Esophagus mucosa (tissue), 1 donor: ENCODE measurements at regions not wholly inside any gene's neighbourhood (a gene's known extent, or its start where the extent isn't known, plus 50 kb on each side); places are given as distances from the start of the nearest gene placed in this dataset.
"Not testable (repeated sequence)": the region's sequence is repeated elsewhere in the genome, so short reads cannot be mapped to it uniquely, and the experiment has no call there.

ENCODE experiments used
- ATAC-seq: fragments of 200-7000 bp; cut with Tn5 transposase; one replicate; pipeline ENCODE4 v1.9.1; 2020
- donor health status: DM: yes; HTN: yes; CAD: no.

DNA sequence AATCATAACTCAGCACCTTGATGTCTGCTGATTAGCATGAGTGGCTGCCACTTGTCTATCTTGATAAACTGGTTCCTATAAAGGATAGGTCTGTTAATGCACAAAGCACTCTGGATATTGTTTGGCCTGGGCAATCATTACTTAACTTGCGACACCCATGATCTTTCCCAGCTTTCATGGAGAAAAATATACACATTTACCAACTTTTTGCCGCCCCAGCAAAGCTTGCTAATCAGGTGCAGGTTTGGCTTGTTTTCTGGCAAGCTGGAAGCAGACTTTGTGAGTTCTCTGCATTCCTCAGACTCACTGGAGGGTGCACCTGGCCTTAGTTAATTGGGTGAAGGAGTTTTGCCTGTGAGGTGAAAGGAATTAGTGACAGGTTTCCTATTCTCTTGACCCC lies 1126.4 kb upstream of the FLRT2 start:
- ATAC-seq, result peak; percentile 94

DNA sequence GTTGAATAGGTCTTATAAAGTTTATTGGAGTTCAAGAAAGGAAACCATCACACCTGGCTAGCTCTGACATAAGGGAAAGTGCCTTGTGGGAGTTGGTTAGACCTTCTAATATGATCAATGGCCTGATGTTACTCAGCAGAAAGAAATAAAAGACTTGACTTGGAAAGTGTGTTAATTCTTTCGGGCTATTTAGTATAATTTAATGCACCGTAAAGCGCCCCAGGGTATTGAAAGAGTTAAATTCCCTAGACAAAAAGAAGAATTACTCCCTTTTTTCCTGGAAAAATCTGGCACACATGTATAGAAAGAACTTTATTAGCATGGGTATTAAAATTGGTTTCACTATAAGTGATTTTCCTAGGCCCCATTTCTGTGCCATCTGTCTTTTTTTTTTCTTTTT lies 1125.7 kb upstream of the FLRT2 start:
- no peak for ATAC-seq

DNA sequence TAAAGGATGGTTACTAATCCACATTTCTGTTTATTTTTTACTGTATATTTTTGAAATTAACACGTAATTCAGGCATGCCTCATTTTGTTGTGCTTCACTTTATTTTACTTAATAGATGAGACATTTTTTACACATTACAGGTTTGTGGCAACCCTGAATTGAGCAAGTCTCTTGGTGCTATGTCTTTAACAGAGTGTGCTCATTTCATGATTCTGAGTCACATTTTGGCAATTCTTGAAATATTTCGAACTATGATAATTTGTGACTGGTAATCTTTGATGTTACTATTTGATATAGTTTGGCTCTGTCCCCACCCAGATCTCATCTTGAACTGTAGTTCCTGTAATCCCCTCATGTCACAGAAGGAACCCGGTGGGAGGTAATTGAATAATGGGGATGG lies 1120.5 kb upstream of the FLRT2 start:
- no peak for ATAC-seq

DNA sequence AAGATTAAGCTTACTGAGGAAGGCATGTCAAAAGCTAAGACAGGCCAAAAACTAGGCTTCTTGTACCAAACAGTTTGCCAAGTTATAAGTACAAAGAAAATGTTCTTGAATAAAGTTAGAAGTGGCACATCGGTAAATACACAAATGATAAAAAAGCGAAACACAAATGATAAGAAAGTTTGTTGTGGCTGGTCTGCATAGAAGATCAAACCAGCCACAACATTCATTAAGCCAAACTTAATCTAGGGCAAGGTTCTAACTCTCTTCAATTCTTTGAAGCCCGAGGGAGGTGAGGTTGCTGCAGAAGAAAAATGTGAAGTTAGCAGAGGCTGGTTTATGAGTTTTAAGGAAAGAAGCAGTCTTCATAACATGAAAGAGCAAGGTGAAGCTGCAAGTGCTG lies 1119.6 kb upstream of the FLRT2 start:
- ATAC-seq, result no peak

DNA sequence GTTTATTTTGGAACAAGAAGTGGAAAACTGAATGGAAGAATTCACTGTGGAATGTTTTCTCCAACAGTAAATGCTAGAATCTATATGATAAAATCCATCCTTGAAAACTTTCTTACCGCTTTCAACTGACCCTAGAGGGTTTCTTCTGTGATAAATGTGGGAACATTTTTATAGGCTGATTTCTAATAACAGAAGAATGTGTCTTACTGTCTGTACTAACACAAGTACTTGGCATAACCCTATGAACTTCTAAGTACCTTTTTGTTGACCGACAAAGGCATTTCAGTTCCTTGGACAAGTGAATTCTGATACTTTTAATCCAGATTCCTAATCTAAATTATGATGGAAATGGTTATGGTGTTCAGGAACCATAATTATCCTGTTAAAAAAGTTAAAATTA lies 1109.7 kb upstream of the FLRT2 start:
- no peak for ATAC-seq

DNA sequence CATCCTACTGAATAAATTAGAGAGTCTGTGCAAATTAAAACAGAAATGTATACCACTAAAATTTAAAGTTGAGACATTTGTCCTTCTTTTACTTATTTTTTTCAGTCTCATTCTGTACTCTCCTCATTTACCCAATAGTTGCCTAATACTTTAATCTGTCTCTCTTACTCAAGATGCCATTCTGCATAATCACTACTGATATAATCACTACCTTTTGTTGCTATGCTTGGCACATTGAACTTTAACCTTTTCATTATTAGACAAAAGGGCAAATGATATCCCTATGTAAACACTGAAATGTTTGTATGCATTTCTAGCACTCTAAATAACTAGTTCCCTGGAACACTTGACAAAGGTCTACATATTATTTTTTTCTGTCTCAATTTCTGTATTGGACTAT lies 1108.3 kb upstream of the FLRT2 start:
- peak; percentile 75 for ATAC-seq

DNA sequence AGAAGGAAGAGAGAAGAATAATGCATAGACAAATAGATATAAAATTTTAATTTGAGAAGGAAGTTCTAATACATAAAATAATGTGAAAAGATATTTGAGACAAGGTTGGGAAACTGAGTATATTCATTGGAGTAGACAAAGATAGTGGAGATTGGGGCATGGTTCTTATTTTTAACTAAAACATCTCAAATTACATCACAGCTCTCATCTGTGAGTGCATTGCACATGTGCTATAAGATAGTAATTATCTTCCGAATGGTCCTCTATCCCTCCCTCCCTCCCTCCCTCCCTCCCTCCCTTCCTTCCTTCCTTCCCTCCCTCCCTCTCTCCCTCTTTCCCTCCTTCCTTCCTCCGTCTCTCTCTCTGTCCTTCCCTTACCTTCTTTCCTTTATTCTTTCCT lies 1104.0 kb upstream of the FLRT2 start:
- ATAC-seq, result no peak

DNA sequence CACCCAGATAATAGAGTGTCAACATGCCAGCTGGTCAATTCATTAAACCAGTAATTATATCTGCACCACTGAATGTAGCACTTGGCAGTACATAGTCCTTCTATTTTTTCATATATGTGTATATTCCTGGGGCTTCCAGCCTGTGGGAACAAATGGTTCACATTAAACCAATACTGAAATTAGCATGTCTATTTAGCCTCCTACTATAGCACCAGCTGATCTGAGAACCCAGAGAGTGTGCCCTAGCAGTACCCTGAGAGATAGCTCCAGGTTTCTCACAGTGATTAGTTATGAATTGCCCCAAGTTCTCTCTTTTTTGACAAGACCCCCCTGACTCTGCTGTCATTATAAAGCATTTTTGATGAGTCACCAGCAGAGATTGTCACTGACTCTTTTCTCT lies 1097.3 kb upstream of the FLRT2 start:
- no peak for ATAC-seq

DNA sequence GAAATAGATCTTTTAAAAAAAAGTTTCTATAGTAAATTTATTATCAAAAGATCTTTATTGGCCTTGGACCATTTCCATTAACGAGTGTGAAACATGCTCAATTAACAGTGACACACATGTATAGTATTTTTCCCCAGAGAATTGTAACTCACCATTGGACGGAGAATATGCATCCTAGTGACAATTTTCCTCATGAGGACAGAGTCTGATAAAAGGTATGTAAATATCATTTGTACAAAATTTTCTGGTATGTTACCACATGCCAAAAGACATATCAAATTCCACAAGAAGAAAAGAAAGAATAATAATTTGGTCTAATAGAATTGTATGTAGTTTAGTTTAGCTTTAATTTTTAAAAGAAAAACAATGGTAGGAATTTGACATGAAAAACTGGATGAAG lies 1096.0 kb upstream of the FLRT2 start:
- no peak for ATAC-seq

DNA sequence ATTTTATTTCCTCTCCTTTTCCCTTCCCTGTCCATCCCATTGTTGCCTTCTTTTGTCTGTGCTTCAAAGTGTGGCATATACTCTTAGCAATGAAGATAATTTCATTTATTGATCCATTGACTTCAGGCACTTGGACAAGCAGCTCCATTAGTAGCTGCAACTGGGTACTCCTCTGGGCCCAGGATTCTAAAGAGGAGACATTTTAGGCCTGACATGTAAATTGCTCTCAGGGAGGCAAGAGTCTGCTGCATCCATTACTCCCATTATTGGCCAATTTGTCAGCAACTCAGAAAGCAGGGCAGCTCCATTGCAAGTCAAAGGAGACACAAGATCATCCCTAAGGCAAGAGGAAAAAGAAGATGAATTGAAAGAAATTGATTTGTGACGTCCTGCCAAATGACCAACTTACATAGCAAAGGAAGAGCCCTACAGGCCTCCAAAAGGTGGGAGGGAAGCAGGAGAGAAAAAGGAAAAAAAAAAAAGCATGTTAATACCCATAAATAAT lies 1094.1 kb upstream of the FLRT2 start:
- ATAC-seq, result no peak

DNA sequence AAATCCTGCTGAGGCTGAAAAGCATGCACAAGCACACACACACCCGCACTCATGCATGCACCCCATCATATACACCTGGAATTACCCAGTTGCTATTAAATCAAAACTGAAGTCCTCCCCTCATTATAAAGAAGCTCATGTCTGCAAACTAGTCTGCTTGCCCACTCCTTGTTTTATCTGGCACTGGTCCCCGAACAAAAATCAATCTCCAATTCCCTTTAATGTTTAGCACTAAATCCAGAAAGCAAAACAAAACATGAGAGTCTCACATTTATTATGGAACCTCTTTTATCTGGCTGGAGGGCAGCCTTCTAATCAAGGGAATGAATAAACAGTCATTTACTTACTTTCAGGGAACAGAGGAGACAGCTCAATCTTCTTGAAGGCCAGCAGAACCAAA lies 1093.4 kb upstream of the FLRT2 start:
- no peak for ATAC-seq

DNA sequence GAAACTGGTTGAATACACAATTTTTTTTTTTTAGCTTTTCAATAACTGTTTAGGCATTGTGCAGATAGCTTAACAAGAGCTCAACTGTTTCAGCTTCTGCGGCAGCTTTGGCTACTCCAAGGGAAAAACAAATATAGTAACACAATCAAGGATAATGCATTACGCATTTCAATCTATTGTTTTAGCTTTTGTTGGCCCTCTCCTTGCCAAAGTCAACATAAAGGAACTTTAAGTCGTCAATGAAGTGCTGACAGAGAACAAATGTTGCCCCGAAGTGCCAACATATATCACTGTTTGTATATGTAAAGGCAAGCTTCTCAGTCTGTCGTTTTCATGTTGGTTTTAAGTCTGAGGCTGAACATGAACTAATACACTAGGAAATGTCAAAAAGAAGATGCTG lies 1087.4 kb upstream of the FLRT2 start:
- no peak for ATAC-seq

DNA sequence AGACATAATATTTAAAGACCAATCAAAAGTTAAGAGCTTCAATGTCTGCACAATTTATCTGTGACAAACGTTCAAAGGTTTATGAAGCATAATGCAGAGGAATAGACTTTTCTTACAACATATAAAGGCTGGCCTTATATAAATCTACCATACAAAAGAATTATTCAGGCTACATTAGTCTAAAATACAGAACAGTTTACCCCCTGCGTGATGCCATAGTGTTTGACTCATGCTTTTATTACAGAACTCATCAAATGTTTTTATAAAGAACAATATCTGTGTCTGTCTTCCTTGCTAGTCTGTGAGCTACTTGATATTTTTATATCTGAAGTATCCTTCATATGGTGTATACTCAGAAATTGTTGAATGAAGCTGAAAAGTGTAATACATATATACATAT lies 1084.5 kb upstream of the FLRT2 start:
- ATAC-seq, result no peak

DNA sequence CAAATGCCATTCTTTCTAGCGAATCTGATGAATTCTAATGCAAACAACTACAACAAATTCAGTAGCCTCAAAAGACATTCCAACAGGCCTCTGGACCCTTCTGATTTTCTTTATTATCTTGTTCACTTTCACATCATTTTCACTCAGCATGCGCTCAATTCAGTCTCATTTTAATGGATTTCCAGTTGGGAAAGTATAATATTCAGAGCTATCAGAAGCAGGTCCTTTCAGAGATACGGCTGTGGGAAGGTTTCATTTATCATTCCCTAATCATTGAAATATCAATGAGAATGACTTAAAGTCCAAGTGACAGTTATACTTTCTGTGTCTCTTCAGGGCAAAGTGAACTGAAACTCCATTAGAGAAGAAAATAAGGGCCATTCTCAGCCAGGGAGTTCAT lies 1083.7 kb upstream of the FLRT2 start:
- no peak for ATAC-seq

DNA sequence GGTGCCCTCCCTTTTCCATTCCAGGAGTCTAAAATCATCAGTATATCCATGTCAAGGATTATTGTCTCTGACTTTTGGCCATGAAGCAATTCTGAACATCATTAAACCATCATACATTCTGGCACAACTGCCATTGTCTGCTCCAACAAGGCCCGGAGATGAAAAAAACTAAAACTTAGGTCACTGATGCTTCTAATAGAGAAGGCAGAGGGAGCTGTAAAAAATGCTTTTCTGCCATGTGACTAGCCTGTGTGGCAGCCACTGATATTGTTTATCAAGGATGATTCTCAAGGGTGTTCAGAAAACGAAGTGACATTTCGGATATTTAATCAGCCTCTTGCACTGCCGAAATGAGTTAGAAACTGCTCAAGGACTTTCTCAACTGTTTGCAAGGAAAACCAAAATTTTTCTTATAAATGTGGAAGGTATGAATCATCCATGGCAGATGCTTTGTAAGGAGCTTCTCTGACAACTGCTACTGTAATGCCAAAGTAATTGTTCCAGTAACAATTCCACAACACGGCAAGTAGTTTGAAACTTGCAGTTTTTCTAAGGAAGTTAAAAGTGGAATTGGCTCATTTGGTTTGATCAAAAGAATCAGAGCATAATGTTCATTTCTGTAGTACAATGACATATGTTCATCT lies 1076.5 kb upstream of the FLRT2 start:
- no peak for ATAC-seq

DNA sequence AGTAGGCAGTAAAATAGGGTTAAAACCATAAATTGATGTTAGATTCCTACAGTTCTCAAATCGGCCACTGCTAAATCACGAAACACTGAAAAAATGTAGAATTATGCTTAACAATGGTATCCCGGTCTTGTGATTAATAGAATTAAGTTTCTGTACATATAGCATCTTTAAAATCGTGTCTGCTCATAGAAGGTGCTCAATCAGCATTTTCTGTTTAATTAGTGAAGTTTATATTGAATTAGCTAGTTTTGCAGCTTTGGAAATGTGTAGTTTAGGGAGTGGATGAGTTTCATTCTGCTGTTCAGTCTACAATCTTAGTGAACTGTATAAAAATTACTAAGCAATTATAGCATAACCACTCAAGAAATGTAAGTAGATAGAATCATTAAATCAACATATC lies 1075.8 kb upstream of the FLRT2 start:
- ATAC-seq, result no peak

DNA sequence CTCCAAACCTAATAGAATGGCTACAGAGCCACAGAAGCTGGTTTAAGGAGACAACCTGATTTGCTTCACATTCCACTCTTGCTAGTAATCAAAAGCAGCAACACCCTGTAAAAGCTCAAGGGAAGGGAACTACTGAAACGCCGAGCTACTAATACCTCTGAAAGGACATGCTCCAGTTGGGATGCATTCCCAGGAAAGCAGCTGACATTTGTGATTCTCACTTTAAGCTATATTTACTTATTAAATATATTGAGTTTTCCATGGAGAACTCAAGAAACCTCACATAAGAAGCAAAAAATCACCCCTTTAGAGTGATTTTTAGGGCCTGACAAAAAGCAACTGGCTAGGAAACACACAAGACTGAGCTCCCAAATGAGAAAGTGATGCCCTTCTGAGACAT lies 1073.0 kb upstream of the FLRT2 start:
- ATAC-seq, result no peak

DNA sequence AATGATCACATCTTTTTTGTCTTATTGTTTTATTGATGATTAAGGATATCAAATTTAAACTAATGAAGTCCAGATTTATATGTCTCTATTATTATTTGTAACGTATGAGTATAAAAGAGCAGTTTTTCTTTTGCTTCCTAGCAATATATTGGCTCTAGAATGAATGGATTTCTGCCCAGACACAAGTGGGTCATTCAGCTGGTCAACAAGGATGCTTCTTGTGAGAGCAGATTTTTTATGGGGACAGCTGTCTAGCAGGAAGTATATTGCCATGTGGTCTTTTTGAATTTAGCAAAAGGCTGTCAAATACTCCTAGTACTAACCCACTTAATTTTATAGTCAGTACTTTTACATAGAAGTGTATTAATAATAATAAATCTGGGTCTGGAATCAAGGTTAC lies 1071.1 kb upstream of the FLRT2 start:
- ATAC-seq, result no peak

DNA sequence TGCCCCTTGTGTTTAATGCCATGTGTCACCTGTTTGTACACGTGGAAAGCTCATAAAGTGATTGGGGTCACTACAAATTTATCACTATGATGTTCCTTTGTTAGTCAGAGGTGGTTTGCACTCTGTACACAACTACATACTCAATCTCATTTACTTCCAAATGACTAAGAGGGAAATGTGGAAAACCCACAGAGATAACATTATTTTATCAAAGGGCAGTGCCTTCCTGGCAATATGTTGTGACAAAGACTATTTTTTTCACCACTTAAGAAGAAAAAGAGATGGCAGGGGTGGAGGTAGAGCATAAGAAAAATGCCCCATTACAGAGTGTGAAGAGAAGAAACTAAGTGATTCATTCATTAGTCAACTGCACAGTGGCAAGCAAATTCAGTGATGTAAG lies 1064.1 kb upstream of the FLRT2 start:
- no peak for ATAC-seq

DNA sequence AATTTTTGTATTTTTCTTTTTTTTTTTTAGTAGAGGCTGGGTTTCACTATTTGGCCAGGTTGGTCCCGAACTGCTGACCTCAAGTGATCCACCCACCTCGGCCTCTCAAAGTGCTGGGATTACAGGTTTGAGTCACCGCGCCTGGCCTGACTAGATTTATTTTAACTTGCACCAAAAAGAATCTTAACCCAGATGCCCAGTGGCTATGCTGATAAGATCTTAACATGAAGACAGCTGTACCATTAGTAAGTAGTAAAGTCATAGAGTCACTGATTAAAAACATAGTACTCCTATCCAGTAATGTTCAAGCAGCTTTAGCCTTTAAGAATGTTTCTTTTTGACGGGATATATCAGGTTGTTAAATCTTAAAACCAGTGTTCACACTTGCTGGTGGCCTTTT lies 1061.8 kb upstream of the FLRT2 start:
- no peak for ATAC-seq

DNA sequence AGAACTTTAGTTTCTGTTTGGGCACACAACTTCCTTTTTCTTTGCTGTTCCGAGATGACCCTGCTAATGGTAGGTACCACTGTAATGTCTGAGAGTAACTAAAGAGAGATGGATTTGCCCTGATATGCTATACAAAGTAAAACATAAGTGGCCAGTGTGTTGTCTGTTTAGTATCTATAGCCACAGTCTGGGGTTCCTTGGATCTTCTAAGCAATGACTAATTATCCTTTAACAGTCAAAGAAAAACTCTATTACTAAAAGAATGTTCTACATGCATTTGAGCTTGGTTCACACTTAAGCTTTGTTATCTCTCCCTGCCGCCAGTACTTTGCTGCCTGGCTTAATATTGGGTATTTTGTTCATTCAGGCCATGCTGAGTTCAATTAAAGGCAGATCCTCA lies 1051.9 kb upstream of the FLRT2 start:
- no peak for ATAC-seq

DNA sequence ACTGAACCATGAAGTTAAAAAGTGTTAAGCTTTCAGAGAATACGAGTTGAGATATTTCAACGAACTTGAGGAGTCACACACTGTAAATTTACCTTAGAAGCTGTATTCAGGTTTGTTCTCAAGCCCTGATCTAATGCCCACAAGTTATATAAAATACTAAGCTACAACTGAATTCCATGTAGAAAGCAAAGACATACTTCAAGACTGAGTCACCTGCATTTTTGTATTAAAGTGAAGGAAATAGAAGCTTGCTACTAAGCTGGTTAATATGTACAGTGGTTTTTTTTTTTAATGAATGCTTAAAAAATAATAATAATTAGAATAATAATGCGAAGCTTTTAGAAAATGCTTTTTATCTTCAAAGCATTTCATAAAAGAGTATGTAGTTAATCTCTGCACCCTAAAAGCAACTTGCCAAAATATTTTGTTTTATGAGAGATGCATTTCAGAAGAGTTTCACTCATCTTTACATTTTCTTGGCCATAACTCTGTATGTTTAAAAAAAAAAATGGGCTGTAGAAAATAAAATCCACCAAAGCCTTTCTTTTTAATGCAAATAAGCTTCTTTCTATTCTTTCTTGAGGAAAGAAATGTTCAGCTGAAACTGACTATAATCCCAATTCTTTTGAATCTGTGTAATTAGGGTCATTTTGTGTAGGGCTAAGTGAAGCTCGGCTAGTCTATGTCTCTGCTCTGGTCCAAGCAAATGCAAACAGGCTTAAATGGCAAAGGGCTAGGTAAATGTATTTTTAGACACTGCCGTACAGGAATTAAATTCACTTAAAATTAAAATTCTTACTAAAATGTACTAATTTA lies 1047.5 kb upstream of the FLRT2 start:
- ATAC-seq, result no peak

DNA sequence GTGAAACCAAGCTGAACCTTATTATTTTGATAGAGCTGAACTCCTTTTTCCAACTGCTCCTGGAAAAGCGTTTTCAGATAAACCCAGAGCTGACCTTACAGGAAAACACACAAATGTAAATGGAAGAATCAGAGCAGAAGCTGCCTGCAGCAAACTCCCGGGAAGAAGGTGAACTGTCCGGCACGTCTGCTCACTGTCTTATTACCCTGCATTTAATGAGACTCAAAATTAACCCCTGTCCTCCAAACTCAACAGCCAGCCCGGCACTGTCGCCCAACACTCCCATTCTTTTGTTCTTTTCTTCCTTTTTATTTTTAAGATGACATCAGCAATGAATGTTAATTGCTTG lies 1046.9 kb upstream of the FLRT2 start:
- ATAC-seq, result no peak

DNA sequence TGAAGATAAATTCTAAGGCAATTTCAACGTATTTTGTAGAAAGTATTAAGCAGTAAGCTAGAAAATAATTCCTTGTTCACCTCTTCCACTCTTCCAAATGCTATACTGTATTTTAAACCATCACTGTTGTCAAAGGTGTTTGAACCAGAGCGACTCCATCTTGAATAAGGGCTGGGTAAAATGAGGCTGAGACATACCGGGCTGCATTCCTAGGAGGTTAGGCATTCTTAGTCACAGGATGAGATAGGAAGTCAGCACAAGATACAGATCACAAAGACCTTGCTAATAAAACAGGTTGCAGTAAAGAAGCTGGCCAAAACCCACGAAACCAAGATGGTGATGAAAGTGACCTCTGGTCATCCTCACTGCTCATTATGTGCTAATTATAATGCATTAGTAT lies 1045.7 kb upstream of the FLRT2 start:
- ATAC-seq, result not testable (repeated sequence)

DNA sequence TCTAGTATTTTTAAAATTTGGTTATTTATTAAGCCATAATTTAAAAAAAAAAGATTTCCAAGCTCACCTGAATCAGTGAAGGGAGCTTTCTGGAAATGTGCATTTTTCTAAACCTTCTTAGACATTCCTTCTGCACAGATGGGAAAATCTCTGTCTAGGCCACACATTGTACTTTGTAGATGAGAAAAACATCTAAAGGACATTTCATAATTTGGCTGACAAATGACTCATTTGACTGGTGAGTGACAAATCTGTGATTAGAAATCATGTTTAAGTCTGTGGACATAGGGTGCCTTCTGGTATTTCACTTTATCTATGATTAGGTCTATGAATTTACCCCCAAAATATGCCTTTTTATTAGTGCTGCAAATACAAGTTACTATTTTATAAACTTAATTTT lies 1044.9 kb upstream of the FLRT2 start:
- no peak for ATAC-seq
